Activated naive CD4-positive, alpha-beta T cell treated with anti-CD3 and anti-CD28 coated beads, Interleukin-2, amount 50 U/mL, for 24 hours (primary cell): ENCODE measurements at regions not wholly inside any gene's neighbourhood (a gene's known extent, or its start where the extent isn't known, plus 50 kb on each side); places are given as distances from the start of the nearest gene placed in this dataset.
"Not testable (repeated sequence)": the region's sequence is repeated elsewhere in the genome, so short reads cannot be mapped to it uniquely, and the experiment has no call there.

Source experiments
- H3K27ac Mint-ChIP-seq: one replicate; pipeline ENCODE4 v1.8.0; 2021; ENCODE audit warnings: mild to moderate bottlenecking, mixed read lengths
- H3K27me3 Mint-ChIP-seq: one replicate; pipeline ENCODE4 v1.8.0; 2021; ENCODE audit warnings: mixed read lengths
- H3K36me3 Mint-ChIP-seq: one replicate; pipeline ENCODE4 v1.8.0; 2021; ENCODE audit warnings: mixed read lengths
- H3K4me1 Mint-ChIP-seq: one replicate; pipeline ENCODE4 v1.8.0; 2021; ENCODE audit warnings: mixed read lengths
- H3K4me3 Mint-ChIP-seq: one replicate; pipeline ENCODE4 v1.8.0; 2021; ENCODE audit warnings: mild to moderate bottlenecking, mixed read lengths
- H3K9me3 Mint-ChIP-seq: one replicate; pipeline ENCODE4 v1.8.0; 2021; ENCODE audit warnings: mixed read lengths

GRCh38 chr4:20196476-20196875, 55.2 kb upstream of the SLIT2 start:
- no peak overlapping the region for H3K4me3 Mint-ChIP-seq
- H3K27ac Mint-ChIP-seq, result no peak overlapping the region
- no peaks in the 10 kb centered on the region for H3K9me3 Mint-ChIP-seq
- H3K27me3 Mint-ChIP-seq, result no peaks in the 10 kb centered on the region
- H3K36me3 Mint-ChIP-seq, result no peaks in the 10 kb centered on the region
- no peaks in the 10 kb centered on the region for H3K4me1 Mint-ChIP-seq

- H3K4me3 Mint-ChIP-seq, result no peak overlapping the region
- no peak overlapping the region for H3K27ac Mint-ChIP-seq
- no peaks in the 10 kb centered on the region for H3K4me1 Mint-ChIP-seq
- no peaks in the 10 kb centered on the region for H3K9me3 Mint-ChIP-seq
- H3K36me3 Mint-ChIP-seq, result no peaks in the 10 kb centered on the region
- H3K27me3 Mint-ChIP-seq, result no peaks in the 10 kb centered on the region
Observed at GRCh38 chr4:20195071-20195885, 56.4 kb upstream of the SLIT2 start.

- no peak overlapping the region for H3K4me3 Mint-ChIP-seq
- H3K9me3 Mint-ChIP-seq, result no peaks in the 10 kb centered on the region
- no peak overlapping the region for H3K27ac Mint-ChIP-seq
- no peaks in the 10 kb centered on the region for H3K27me3 Mint-ChIP-seq
- H3K36me3 Mint-ChIP-seq, result no peaks in the 10 kb centered on the region
- no peaks in the 10 kb centered on the region for H3K4me1 Mint-ChIP-seq
Observed at GRCh38 chr4:20194123-20195013, 57.3 kb upstream of the SLIT2 start.

GRCh38 chr4:20193141-20193936, 58.4 kb upstream of the SLIT2 start:
- no peaks in the 10 kb centered on the region for H3K36me3 Mint-ChIP-seq
- H3K9me3 Mint-ChIP-seq, result no peaks in the 10 kb centered on the region
- H3K4me1 Mint-ChIP-seq, result no peaks in the 10 kb centered on the region
- no peak overlapping the region for H3K27ac Mint-ChIP-seq
- no peaks in the 10 kb centered on the region for H3K27me3 Mint-ChIP-seq
- H3K4me3 Mint-ChIP-seq, result no peak overlapping the region

GRCh38 chr4:20192736-20193135, 59.0 kb upstream of the SLIT2 start:
- H3K4me3 Mint-ChIP-seq, result no peak overlapping the region
- no peaks in the 10 kb centered on the region for H3K4me1 Mint-ChIP-seq
- no peaks in the 10 kb centered on the region for H3K36me3 Mint-ChIP-seq
- H3K27ac Mint-ChIP-seq, result no peak overlapping the region
- H3K9me3 Mint-ChIP-seq, result peaks cover 6% of the 10 kb centered on the region
- H3K27me3 Mint-ChIP-seq, result no peaks in the 10 kb centered on the region

- no peaks in the 10 kb centered on the region for H3K36me3 Mint-ChIP-seq
- no peaks in the 10 kb centered on the region for H3K4me1 Mint-ChIP-seq
- H3K4me3 Mint-ChIP-seq, result no peak overlapping the region
- H3K9me3 Mint-ChIP-seq, result peaks cover 19% of the 10 kb centered on the region
- H3K27me3 Mint-ChIP-seq, result no peaks in the 10 kb centered on the region
- no peak overlapping the region for H3K27ac Mint-ChIP-seq
Observed at GRCh38 chr4:20185103-20185502, 66.6 kb upstream of the SLIT2 start.

GRCh38 chr4:20183131-20183530, 68.6 kb upstream of the SLIT2 start:
- not testable (repeated sequence) for H3K27me3 Mint-ChIP-seq, H3K27ac Mint-ChIP-seq, H3K36me3 Mint-ChIP-seq, H3K4me3 Mint-ChIP-seq, H3K4me1 Mint-ChIP-seq
- H3K9me3 Mint-ChIP-seq, result peaks cover 18% of the 10 kb centered on the region

- no peaks in the 10 kb centered on the region for H3K4me1 Mint-ChIP-seq
- H3K4me3 Mint-ChIP-seq, result no peak overlapping the region
- H3K9me3 Mint-ChIP-seq, result peaks cover 14% of the 10 kb centered on the region
- no peaks in the 10 kb centered on the region for H3K27me3 Mint-ChIP-seq
- H3K36me3 Mint-ChIP-seq, result no peaks in the 10 kb centered on the region
- H3K27ac Mint-ChIP-seq, result no peak overlapping the region
Observed at GRCh38 chr4:20181926-20182325, 69.8 kb upstream of the SLIT2 start.

GRCh38 chr4:20180509-20180908, 71.2 kb upstream of the SLIT2 start:
- H3K27ac Mint-ChIP-seq, result no peak overlapping the region

GRCh38 chr4:20178902-20179576, 72.7 kb upstream of the SLIT2 start:
- no peak overlapping the region for H3K4me3 Mint-ChIP-seq
- H3K36me3 Mint-ChIP-seq, result no peaks in the 10 kb centered on the region
- no peak overlapping the region for H3K27ac Mint-ChIP-seq
- peaks cover 17% of the 10 kb centered on the region for H3K9me3 Mint-ChIP-seq
- no peaks in the 10 kb centered on the region for H3K27me3 Mint-ChIP-seq
- no peaks in the 10 kb centered on the region for H3K4me1 Mint-ChIP-seq

More at GRCh38 chr4:20180509-20180908, 71.2 kb upstream of the SLIT2 start:
- Mint-ChIP-seq H3K27me3 (no peaks in the 10 kb centered on the region), H3K36me3 (no peaks in the 10 kb centered on the region), H3K4me3 (no peak overlapping the region), H3K4me1 (no peaks in the 10 kb centered on the region), H3K9me3 (peaks cover 23% of the 10 kb centered on the region)

- H3K4me3 Mint-ChIP-seq, result no peak overlapping the region
- peaks cover 17% of the 10 kb centered on the region for H3K9me3 Mint-ChIP-seq
- H3K27me3 Mint-ChIP-seq, result no peaks in the 10 kb centered on the region
- H3K4me1 Mint-ChIP-seq, result no peaks in the 10 kb centered on the region
- no peaks in the 10 kb centered on the region for H3K36me3 Mint-ChIP-seq
- no peak overlapping the region for H3K27ac Mint-ChIP-seq
Observed at GRCh38 chr4:20176881-20177280, 74.8 kb upstream of the SLIT2 start.

- Mint-ChIP-seq H3K4me3 (no peak overlapping the region), H3K27me3 (no peaks in the 10 kb centered on the region), H3K4me1 (no peaks in the 10 kb centered on the region), H3K9me3 (peaks cover 10% of the 10 kb centered on the region), H3K27ac (no peak overlapping the region), H3K36me3 (no peaks in the 10 kb centered on the region)
Observed at GRCh38 chr4:20172070-20172760, 79.5 kb upstream of the SLIT2 start.

- H3K4me3 Mint-ChIP-seq, result no peak overlapping the region
- H3K36me3 Mint-ChIP-seq, result no peaks in the 10 kb centered on the region
- no peaks in the 10 kb centered on the region for H3K9me3 Mint-ChIP-seq
- H3K4me1 Mint-ChIP-seq, result no peaks in the 10 kb centered on the region
- no peak overlapping the region for H3K27ac Mint-ChIP-seq
- no peaks in the 10 kb centered on the region for H3K27me3 Mint-ChIP-seq
Observed at GRCh38 chr4:20166544-20166943, 85.2 kb upstream of the SLIT2 start.

- H3K36me3 Mint-ChIP-seq, result no peaks in the 10 kb centered on the region
- no peaks in the 10 kb centered on the region for H3K4me1 Mint-ChIP-seq
- no peak overlapping the region for H3K27ac Mint-ChIP-seq
- peaks cover 5% of the 10 kb centered on the region for H3K9me3 Mint-ChIP-seq
- H3K27me3 Mint-ChIP-seq, result no peaks in the 10 kb centered on the region
- no peak overlapping the region for H3K4me3 Mint-ChIP-seq
Observed at GRCh38 chr4:20159516-20159915, 92.2 kb upstream of the SLIT2 start.

- Mint-ChIP-seq H3K27me3 (no peaks in the 10 kb centered on the region), H3K36me3 (no peaks in the 10 kb centered on the region), H3K9me3 (peaks cover 10% of the 10 kb centered on the region), H3K4me1 (no peaks in the 10 kb centered on the region), H3K27ac (no peak overlapping the region), H3K4me3 (no peak overlapping the region)
Observed at GRCh38 chr4:20158195-20158594, 93.5 kb upstream of the SLIT2 start.
